HFF-Myc (cell line): ENCODE measurements at regions not wholly inside any gene's neighbourhood (a gene's known extent, or its start where the extent isn't known, plus 50 kb on each side); places are given as distances from the start of the nearest gene placed in this dataset.
"Not testable (repeated sequence)": the region's sequence is repeated elsewhere in the genome, so short reads cannot be mapped to it uniquely, and the experiment has no call there.

Source experiments
- DNase-seq: peaks from one replicate; pipeline ENCODE4 v3.0.0-alpha.2; 2011; ENCODE audit warnings: low read depth; ENCODE audit errors: extremely low read depth
- H3K4me3 ChIP-seq: replicated peaks from 2 replicates; pipeline ENCODE4 v1.5.1; 2011; ENCODE audit warnings: low read depth, mild to moderate bottlenecking, control low read depth, low read length
- TF ChIP-seq, protein P1 (sequence below): IDR thresholded peaks from 2 replicates; pipeline ENCODE4 v1.5.1; 2012; ENCODE audit warnings: mild to moderate bottlenecking, low read depth, low read length, control low read depth; ENCODE audit errors: missing control alignments

DNA sequence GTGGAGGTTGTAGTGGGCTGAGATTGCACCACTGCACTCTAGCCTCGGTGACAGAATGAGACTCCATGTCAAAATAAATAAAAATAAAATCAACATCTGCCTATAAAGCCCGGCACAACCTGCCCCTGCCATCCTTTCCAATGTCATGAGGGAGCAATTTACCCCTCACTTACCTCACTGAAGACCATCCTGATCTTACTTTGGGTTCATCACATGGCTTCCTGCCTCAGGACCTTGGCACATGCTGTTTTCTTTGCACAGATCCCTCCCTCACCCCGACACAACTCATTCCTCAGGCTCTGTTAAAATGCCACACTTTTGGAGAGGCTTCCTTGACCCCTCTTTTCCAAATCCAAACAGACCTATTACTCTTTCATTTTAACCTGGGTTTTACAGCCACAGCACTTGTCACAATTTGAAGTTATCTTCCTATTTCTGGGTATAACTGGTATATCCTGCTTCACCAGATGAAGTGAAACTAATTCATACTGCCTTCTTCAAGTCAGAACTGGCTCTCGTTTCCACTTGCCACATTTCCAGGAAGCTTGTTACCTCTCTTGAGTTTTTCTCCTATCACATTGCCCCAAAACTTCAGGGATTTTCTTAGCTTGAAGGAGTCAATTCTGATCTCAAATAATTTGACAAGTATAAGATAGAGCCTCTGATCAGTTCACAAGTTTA lies 69.3 kb upstream of the PARD3 start:
- DNase-seq = no peak
- TF ChIP-seq, protein P1, sequence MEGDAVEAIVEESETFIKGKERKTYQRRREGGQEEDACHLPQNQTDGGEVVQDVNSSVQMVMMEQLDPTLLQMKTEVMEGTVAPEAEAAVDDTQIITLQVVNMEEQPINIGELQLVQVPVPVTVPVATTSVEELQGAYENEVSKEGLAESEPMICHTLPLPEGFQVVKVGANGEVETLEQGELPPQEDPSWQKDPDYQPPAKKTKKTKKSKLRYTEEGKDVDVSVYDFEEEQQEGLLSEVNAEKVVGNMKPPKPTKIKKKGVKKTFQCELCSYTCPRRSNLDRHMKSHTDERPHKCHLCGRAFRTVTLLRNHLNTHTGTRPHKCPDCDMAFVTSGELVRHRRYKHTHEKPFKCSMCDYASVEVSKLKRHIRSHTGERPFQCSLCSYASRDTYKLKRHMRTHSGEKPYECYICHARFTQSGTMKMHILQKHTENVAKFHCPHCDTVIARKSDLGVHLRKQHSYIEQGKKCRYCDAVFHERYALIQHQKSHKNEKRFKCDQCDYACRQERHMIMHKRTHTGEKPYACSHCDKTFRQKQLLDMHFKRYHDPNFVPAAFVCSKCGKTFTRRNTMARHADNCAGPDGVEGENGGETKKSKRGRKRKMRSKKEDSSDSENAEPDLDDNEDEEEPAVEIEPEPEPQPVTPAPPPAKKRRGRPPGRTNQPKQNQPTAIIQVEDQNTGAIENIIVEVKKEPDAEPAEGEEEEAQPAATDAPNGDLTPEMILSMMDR = no peak
- H3K4me3 ChIP-seq = no peak overlapping the region

DNA sequence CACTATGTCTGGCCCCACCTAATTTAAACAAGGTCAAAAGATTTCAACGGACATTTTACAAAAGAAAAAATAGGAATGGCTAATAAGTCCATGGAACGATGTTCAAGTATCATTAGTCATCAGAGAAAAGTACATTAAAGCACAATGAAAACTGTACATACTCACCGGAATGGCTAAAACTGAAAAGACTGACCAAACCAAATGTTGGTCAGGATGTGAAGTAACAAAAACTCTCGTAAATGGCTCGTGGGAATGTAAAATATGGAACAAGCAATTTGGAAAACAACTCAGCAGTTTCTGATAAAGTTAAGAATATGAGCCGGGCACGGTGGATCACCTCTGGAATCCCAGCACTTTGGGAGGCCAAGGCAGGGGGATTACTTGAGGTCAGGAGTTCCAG lies 65.7 kb upstream of the PARD3 start:
- no peak for DNase-seq
- TF ChIP-seq, protein P1 = no peak
- no peak overlapping the region for H3K4me3 ChIP-seq

DNA sequence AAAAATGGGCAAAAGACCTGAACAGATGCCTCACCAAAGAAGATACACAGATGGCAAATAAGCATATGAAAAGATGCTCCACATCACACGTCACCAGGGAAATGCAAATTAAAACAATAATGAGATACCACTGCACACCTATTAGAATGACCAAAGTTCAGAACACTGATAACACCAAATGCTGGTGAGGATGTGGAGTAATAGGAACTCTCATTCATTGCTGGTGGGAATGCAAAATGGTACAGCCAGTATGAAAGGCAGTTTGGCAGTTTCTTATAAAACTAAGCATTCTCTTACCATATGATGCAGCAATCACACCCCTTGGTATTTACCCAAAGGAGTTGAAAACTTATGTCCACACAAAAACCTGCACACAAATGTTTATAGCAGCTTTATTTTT lies 63.6 kb upstream of the PARD3 start:
- DNase-seq, H3K4me3 ChIP-seq: not testable (repeated sequence)

DNA sequence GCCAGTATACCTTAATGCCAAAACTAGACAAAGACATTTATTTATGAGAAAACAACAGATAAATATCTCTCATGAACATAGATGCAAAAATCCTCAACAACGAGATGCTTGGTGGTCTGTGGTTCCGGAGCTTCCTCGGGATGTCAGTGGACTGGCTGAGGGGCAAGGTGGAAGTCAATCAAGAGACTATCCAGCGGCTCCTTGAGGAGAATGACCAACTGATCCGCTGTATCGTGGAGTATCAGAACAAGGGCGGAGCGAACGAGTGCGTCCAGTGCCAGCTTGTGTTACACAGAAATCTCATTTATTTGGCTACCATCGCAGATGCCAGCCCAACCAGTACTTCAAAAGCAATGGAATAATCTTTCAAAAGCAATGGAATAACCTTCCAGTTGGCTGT lies 60.0 kb upstream of the PARD3 start:
- H3K4me3 ChIP-seq = no peak overlapping the region
- no peak for DNase-seq
- TF ChIP-seq, protein P1 = no peak

DNA sequence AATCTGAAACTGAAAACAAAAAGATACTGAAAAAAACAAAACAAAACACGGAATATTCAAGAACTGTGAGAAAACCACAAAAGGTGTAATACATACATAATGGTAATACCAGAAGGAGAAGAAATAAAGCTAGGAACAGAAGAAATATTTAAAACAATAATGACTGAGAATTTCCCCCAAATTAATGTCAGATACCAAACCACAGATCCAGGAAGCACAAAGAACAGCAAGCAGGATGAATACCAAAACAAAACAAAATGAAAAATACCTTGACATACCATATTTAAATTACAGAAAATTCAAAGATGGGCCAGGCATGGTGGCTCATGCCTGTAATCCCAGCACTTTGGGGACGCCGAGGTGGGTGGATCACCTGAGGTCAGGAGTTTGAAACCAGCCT lies 57.7 kb upstream of the PARD3 start:
- DNase-seq = no peak
- H3K4me3 ChIP-seq = no peak overlapping the region
- TF ChIP-seq, protein P1 = no peak

DNA sequence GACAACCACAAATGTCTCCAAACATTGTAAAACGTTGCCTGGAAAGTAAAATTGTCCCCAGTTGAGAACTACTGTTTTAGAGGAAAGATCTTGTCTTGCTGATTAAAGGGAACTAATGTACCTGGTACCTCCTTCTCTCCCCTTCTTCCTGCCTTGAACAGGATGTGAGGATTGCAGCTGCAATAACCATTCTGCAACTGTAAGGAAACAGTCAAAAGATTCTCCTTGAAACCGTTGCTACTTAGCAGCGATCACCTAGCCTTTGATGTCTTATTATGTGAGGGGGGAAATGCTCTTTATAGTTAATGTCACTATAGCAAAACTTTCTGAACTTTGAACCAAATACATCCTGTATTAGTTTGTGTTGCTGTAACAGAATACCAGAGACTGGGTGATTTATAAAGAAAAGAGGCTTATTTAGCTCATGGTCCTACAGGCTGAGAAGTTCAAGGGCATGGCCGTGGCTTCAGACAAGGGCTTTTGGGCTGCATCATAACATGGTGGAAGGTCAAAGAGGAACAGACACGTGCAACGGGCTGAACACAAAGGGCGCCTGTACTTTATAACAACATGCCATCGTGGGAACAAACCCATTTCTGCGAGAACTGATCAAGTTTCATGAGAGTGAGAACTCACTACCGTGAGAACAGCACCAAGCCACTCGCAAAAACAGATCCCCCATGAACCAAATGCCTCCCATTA lies 54.2 kb upstream of the PARD3 start:
- no peak overlapping the region for H3K4me3 ChIP-seq
- TF ChIP-seq, protein P1 = no peak
- DNase-seq = no peak

DNA sequence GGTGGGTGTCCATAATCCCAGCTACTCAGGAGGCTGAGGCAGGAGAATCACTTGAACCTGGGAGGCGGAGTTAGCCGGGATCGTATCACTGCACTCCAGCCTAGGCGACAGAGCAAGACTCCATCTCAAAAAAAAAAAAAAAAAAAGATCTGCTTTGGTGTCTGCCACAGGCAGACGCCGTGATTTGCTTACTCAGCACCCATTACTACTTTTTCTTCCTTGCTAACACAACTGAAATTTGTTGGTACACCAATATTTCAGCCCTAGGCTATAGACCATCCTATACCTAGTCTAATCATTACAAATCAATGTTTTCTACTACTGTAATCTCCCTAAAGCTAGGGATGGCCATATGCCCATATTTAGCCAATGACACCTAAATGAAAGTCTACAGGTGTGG lies 53.5 kb upstream of the PARD3 start:
- TF ChIP-seq, protein P1 = no peak
- DNase-seq = no peak
- H3K4me3 ChIP-seq = no peak overlapping the region
